DMS53 treated with DMSO at 0.1 percent for 48 hours (cell line): ENCODE measurements at regions not wholly inside any gene's neighbourhood (a gene's known extent, or its start where the extent isn't known, plus 50 kb on each side); places are given as distances from the start of the nearest gene placed in this dataset.
"Not testable (repeated sequence)": the region's sequence is repeated elsewhere in the genome, so short reads cannot be mapped to it uniquely, and the experiment has no call there.

ENCODE experiments used
- DNase-seq: peaks from one replicate; lab custom pipeline; 2025; ENCODE audit not compliant: unreplicated experiment; lab: John Stamatoyannopoulos, UW

- no peak for DNase-seq
These were observed 79.0 kb upstream of the GMDS start for GRCh38 chr6:2324166-2324953.

- DNase-seq, result not testable (repeated sequence)
These were observed 72.1 kb upstream of the GMDS start for GRCh38 chr6:2317498-2317897.

GRCh38 chr6:2314641-2315040 lies 69.2 kb upstream of the GMDS start:
- no peak for DNase-seq

- no peak for DNase-seq
These were observed 64.6 kb upstream of the GMDS start for GRCh38 chr6:2310042-2310441.

GRCh38 chr6:2309122-2309521 lies 63.7 kb upstream of the GMDS start:
- no peak for DNase-seq

GRCh38 chr6:2307799-2308198 lies 62.4 kb upstream of the GMDS start:
- DNase-seq, result no peak

DNA sequence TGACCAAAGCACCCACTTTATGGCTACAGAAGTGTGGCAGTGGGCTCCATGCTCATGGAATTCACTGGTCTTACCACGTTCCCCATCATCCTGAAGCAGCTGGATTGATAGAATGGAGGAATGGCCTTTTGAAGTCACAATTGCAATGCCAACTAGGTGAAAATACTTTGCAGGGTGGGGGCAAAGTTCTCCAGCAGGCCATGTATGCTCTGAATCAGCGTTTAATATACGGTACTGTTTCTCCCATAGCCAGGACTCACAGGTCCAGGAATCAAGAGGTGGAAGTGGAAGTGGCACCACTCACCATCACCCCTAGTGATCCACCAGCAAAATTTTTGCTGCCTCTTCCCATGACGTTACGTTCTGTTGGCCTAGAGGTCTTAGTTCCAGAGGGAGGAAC lies 60.5 kb upstream of the GMDS start:
- DNase-seq, result no peak

GRCh38 chr6:2302482-2302881 lies 57.1 kb upstream of the GMDS start:
- DNase-seq, result not testable (repeated sequence)

DNA sequence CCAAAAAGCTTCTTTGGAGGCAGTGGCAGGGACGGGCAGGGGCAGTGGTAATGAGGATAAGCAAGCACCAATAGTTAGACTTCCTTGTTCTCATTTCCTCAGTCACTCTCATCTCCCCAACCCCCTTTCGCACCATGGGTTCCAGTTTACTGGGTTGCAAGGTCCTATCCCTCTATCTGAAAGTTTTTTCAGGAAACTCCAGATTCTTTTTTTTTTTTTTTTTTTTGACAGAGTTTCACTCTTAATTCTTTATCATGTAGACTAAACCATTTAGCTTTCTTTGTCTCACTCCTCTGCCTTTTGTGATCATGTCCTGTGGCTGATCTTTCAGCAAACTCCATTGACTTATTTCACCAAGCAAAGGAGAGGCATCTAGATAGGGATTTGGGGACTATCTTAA lies 51.4 kb upstream of the GMDS start:
- DNase-seq, result no peak
